ENCODE measurements at regions not wholly inside any gene's neighbourhood (a gene's known extent, or its start where the extent isn't known, plus 50 kb on each side); places are given as distances from the start of the nearest gene placed in this dataset.

DNA sequence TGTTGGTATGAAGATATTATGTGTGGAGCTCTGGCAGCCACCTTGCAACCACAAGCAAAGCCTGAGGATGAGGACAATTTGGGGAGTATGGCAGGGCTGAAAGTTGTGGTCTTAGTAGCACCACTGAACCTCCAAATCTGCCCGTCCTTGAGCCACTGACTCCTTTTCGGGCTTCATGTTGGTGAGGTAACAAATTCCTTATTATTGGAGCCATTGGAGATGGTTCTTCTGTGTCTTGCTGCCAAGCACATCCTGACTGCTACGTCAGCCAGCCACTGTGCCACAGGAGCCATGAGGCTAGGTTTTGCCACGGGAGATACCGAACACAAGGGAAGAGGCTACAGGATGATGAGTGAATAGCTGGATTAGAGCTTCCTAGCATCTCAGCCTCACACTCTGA is 201.6 kb downstream of the BMP7 start:
- H3K27me3 ChIP-seq: no peaks in the 10 kb centered on the region
- ATAC-seq (no peak), DNase-seq (no peak)
- intact Hi-C loops (cut with DNase I): no loop called here
- no peak overlapping the region for H3K27ac ChIP-seq
- TF ChIP-seq, protein P1, sequence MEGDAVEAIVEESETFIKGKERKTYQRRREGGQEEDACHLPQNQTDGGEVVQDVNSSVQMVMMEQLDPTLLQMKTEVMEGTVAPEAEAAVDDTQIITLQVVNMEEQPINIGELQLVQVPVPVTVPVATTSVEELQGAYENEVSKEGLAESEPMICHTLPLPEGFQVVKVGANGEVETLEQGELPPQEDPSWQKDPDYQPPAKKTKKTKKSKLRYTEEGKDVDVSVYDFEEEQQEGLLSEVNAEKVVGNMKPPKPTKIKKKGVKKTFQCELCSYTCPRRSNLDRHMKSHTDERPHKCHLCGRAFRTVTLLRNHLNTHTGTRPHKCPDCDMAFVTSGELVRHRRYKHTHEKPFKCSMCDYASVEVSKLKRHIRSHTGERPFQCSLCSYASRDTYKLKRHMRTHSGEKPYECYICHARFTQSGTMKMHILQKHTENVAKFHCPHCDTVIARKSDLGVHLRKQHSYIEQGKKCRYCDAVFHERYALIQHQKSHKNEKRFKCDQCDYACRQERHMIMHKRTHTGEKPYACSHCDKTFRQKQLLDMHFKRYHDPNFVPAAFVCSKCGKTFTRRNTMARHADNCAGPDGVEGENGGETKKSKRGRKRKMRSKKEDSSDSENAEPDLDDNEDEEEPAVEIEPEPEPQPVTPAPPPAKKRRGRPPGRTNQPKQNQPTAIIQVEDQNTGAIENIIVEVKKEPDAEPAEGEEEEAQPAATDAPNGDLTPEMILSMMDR (IDR thresholded peaks at IDR 0.05): no peak
- TF ChIP-seq POLR2A (IDR thresholded peaks at IDR 0.05): no peak
- no peaks in the 10 kb centered on the region for H3K36me3 ChIP-seq
- H3K4me3 ChIP-seq: no peak overlapping the region
- no peaks in the 10 kb centered on the region for H3K4me1 ChIP-seq
- WGBS (ENCODE audit: insufficient coverage, low coverage, low lambda C conversion rate, missing lambda C conversion rate): 47% methylated on average over 5 of the region's 5 CpGs
- no peaks in the 10 kb centered on the region for H3K9me3 ChIP-seq

DNA sequence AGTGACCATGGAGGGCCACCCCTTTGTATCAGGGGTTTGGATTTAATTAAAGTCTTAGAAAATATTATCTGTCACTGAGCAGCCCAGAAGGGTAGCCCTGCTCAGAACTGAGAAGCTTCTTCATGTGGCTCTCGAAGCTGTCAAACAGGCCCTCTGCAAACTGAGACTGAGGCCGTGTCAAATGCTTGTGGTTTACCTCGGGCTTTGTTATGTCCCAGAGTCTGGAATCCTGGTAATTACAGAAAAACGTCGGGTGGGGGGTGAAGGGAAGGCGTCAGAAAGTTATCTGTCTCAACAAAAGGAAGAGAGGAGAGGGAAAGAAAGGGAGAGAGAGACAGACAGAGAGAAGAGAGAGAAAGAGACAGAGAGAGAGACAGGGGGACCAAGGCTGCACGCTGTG is 200.8 kb downstream of the BMP7 start:
- Histone ChIP-seq H3K9me3 (no peaks in the 10 kb centered on the region), H3K4me1 (no peaks in the 10 kb centered on the region), H3K27ac (no peak overlapping the region), H3K27me3 (no peaks in the 10 kb centered on the region), H3K36me3 (no peaks in the 10 kb centered on the region), H3K4me3 (no peak overlapping the region)
- no peak for DNase-seq
- 6% methylated on average over 6 of the region's 7 CpGs for WGBS (ENCODE audit: insufficient coverage, low coverage, low lambda C conversion rate, missing lambda C conversion rate)
- no peak for ATAC-seq
- TF ChIP-seq, protein P1 (IDR thresholded peaks at IDR 0.05): no peak
- no peak for TF ChIP-seq POLR2A (IDR thresholded peaks at IDR 0.05)
- intact Hi-C loops (cut with DNase I): no loop called here

GRCh38 chr20:57066126-57066900 is 200.1 kb downstream of the BMP7 start:
- H3K4me1 ChIP-seq: no peaks in the 10 kb centered on the region
- WGBS (ENCODE audit: insufficient coverage, low coverage, low lambda C conversion rate, missing lambda C conversion rate): 40% methylated on average over 6 of the region's 11 CpGs
- intact Hi-C loops (cut with DNase I): no loop called here
- no peaks in the 10 kb centered on the region for H3K27me3 ChIP-seq
- H3K27ac ChIP-seq: no peak overlapping the region
- no peaks in the 10 kb centered on the region for H3K9me3 ChIP-seq
- TF ChIP-seq, protein P1 (IDR thresholded peaks at IDR 0.05): no peak
- no peak for TF ChIP-seq POLR2A (IDR thresholded peaks at IDR 0.05)
- DNase-seq: no peak
- H3K36me3 ChIP-seq: no peaks in the 10 kb centered on the region
- H3K4me3 ChIP-seq: no peak overlapping the region
- ATAC-seq: no peak

- Histone ChIP-seq H3K4me1 (no peaks in the 10 kb centered on the region), H3K27me3 (no peaks in the 10 kb centered on the region), H3K9me3 (no peaks in the 10 kb centered on the region), H3K4me3 (no peak overlapping the region), H3K36me3 (no peaks in the 10 kb centered on the region), H3K27ac (no peak overlapping the region)
- intact Hi-C loops (cut with DNase I): no loop called here
- 26% methylated on average over 8 of the region's 8 CpGs for WGBS (ENCODE audit: insufficient coverage, low coverage, low lambda C conversion rate, missing lambda C conversion rate)
- ATAC-seq (no peak), DNase-seq (no peak)
- TF ChIP-seq POLR2A (IDR thresholded peaks at IDR 0.05): no peak
- TF ChIP-seq, protein P1 (IDR thresholded peaks at IDR 0.05): no peak
These were observed 197.0 kb downstream of the BMP7 start for GRCh38 chr20:57069442-57069841.

Measured in right lobe of liver (tissue), 6 donors.